ENCODE measurements at regions not wholly inside any gene's neighbourhood (a gene's known extent, or its start where the extent isn't known, plus 50 kb on each side); places are given as distances from the start of the nearest gene placed in this dataset.

- ATAC-seq = no peak
- TF ChIP-seq ISL1 (CRISPR knock-in tag; IDR thresholded peaks at IDR 0.05) (no peak), GLIS3 (CRISPR knock-in tag; IDR thresholded peaks at IDR 0.05) (no peak), PPARA (CRISPR knock-in tag; IDR thresholded peaks at IDR 0.05; ENCODE audit: borderline replicate concordance) (no peak), OSR1 (CRISPR knock-in tag; IDR thresholded peaks at IDR 0.05) (no peak), POU6F1 (CRISPR knock-in tag; IDR thresholded peaks at IDR 0.05; ENCODE audit: borderline replicate concordance, low read depth) (no peak), ZNF565 (CRISPR knock-in tag; conservative IDR thresholded peaks at IDR 0.05; ENCODE audit: low read depth) (no peak), TOX (CRISPR knock-in tag; IDR thresholded peaks at IDR 0.05; ENCODE audit: borderline replicate concordance) (no peak), ZC3H10 (CRISPR knock-in tag; IDR thresholded peaks at IDR 0.05) (no peak), CREB5 (CRISPR knock-in tag; IDR thresholded peaks at IDR 0.05; ENCODE audit: low read depth) (no peak), PATZ1 (CRISPR knock-in tag; IDR thresholded peaks at IDR 0.05; ENCODE audit: borderline replicate concordance) (no peak), ZFP30 (CRISPR knock-in tag; IDR thresholded peaks at IDR 0.05) (no peak)
Observed at GRCh38 chr12:74957231-74957630, 252.4 kb downstream of the KCNC2 start.

GRCh38 chr12:74957634-74958033 is 252.0 kb downstream of the KCNC2 start:
- TF ChIP-seq ZFP3 (CRISPR knock-in tag; IDR thresholded peaks at IDR 0.05) = no peak
- TF ChIP-seq ZC3H10 (CRISPR knock-in tag; IDR thresholded peaks at IDR 0.05) = no peak
- no peak for TF ChIP-seq ZFP30 (CRISPR knock-in tag; IDR thresholded peaks at IDR 0.05)
- no peak for TF ChIP-seq TCF4 (CRISPR knock-in tag; IDR thresholded peaks at IDR 0.05; ENCODE audit: borderline replicate concordance)
- no peak for TF ChIP-seq TOX (CRISPR knock-in tag; IDR thresholded peaks at IDR 0.05; ENCODE audit: borderline replicate concordance)
- no peak for TF ChIP-seq BACH2 (CRISPR knock-in tag; IDR thresholded peaks at IDR 0.05; ENCODE audit: borderline replicate concordance)
- TF ChIP-seq OSR1 (CRISPR knock-in tag; IDR thresholded peaks at IDR 0.05) = no peak
- no peak for TF ChIP-seq CSDC2 (CRISPR knock-in tag; IDR thresholded peaks at IDR 0.05)
- no peak for ATAC-seq

- no peak for ATAC-seq
- no peak for TF ChIP-seq ZNF8 (CRISPR knock-in tag; IDR thresholded peaks at IDR 0.05)
- TF ChIP-seq RARB (CRISPR knock-in tag; IDR thresholded peaks at IDR 0.05) = no peak
- TF ChIP-seq ISL1 (CRISPR knock-in tag; IDR thresholded peaks at IDR 0.05) = no peak
- TF ChIP-seq BACH2 (CRISPR knock-in tag; IDR thresholded peaks at IDR 0.05; ENCODE audit: borderline replicate concordance) = no peak
- TF ChIP-seq CSRNP3 (CRISPR knock-in tag; IDR thresholded peaks at IDR 0.05) = no peak
- no peak for TF ChIP-seq CSDC2 (CRISPR knock-in tag; IDR thresholded peaks at IDR 0.05)
Observed at GRCh38 chr12:74959657-74960056, 250.0 kb downstream of the KCNC2 start.

GRCh38 chr12:74963304-74963703 is 246.3 kb downstream of the KCNC2 start:
- no peak for ATAC-seq
- TF ChIP-seq SNAI2 (CRISPR knock-in tag; IDR thresholded peaks at IDR 0.05) (no peak), OSR1 (CRISPR knock-in tag; IDR thresholded peaks at IDR 0.05) (no peak), BACH2 (CRISPR knock-in tag; IDR thresholded peaks at IDR 0.05; ENCODE audit: borderline replicate concordance) (no peak), ZNF70 (CRISPR knock-in tag; IDR thresholded peaks at IDR 0.05) (no peak), CSRNP3 (CRISPR knock-in tag; IDR thresholded peaks at IDR 0.05) (no peak), CSDC2 (CRISPR knock-in tag; IDR thresholded peaks at IDR 0.05) (no peak), GLIS3 (CRISPR knock-in tag; IDR thresholded peaks at IDR 0.05) (no peak)
